ENCODE measurements at regions not wholly inside any gene's neighbourhood (a gene's known extent, or its start where the extent isn't known, plus 50 kb on each side); places are given as distances from the start of the nearest gene placed in this dataset.

DNA sequence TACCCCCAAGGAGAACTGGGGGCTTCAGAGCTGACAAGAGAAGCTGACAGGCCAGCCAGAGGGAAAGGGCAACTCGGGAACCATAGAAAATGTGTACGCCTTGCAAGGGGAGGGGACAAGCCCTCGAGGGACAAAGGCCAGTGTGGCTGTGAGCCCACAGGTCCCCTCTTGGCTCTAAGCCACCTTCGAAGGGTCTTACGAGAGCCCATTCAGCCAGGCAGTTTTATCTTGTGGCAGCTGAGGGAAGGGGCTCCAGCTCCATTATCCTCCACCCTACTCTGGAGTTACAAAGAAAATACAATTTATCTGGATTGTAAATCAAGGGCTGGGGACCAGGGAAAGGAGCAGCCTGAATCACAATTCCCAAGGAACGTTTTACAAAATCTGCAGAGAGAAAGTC, 159.5 kb upstream of the ZMIZ1 start:
- TF ChIP-seq, protein P1, sequence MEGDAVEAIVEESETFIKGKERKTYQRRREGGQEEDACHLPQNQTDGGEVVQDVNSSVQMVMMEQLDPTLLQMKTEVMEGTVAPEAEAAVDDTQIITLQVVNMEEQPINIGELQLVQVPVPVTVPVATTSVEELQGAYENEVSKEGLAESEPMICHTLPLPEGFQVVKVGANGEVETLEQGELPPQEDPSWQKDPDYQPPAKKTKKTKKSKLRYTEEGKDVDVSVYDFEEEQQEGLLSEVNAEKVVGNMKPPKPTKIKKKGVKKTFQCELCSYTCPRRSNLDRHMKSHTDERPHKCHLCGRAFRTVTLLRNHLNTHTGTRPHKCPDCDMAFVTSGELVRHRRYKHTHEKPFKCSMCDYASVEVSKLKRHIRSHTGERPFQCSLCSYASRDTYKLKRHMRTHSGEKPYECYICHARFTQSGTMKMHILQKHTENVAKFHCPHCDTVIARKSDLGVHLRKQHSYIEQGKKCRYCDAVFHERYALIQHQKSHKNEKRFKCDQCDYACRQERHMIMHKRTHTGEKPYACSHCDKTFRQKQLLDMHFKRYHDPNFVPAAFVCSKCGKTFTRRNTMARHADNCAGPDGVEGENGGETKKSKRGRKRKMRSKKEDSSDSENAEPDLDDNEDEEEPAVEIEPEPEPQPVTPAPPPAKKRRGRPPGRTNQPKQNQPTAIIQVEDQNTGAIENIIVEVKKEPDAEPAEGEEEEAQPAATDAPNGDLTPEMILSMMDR (conservative IDR thresholded peaks at IDR 0.05 in 1 of 2, IDR thresholded peaks at IDR 0.05 in 1 of 2; ENCODE audit: extremely low read depth in 1 of 2, insufficient read depth in 1 of 2, low read depth in 1 of 2, low read length in 2 of 2) = no peak
- TF ChIP-seq EZH2 (IDR thresholded peaks at IDR 0.05; ENCODE audit: borderline replicate concordance, low read length) = no peak

All from mammary epithelial cell (primary cell).